ENCODE measurements at regions not wholly inside any gene's neighbourhood (a gene's known extent, or its start where the extent isn't known, plus 50 kb on each side); places are given as distances from the start of the nearest gene placed in this dataset.
A peak's percentile ranks its signal among the peaks of the same experiment; 100 is the strongest.
"Not testable (repeated sequence)": the region's sequence is repeated elsewhere in the genome, so short reads cannot be mapped to it uniquely, and the experiment has no call there.

GRCh38 chr11:107266455-107266854 lies 191.2 kb downstream of the CWF19L2 start:
- Histone ChIP-seq H3K4me1 (ENCODE audit: low read depth) (no peaks in the 10 kb centered on the region), H3K27me3 (no peaks in the 10 kb centered on the region), H3K36me3 (no peaks in the 10 kb centered on the region), H3K9me3 (ENCODE audit: low read depth) (no peaks in the 10 kb centered on the region), H3K4me3 (no peak overlapping the region), H3K27ac (no peak overlapping the region)
- no peak for DNase-seq (ENCODE audit: low read depth in 1 of 2, low spot score in 1 of 2)
- no peak for TF ChIP-seq CTCF (IDR thresholded peaks at IDR 0.05; ENCODE audit: low read depth, low read length)

GRCh38 chr11:107265591-107266121 lies 192.0 kb downstream of the CWF19L2 start:
- DNase-seq (ENCODE audit: low read depth in 1 of 2, low spot score in 1 of 2) = no peak
- Histone ChIP-seq H3K4me3 (no peak overlapping the region), H3K4me1 (ENCODE audit: low read depth) (no peaks in the 10 kb centered on the region), H3K9me3 (ENCODE audit: low read depth) (no peaks in the 10 kb centered on the region), H3K27ac (no peak overlapping the region), H3K27me3 (no peaks in the 10 kb centered on the region), H3K36me3 (no peaks in the 10 kb centered on the region)
- no peak for TF ChIP-seq CTCF (IDR thresholded peaks at IDR 0.05; ENCODE audit: low read depth, low read length)

- H3K4me3 ChIP-seq = no peak overlapping the region
- no peaks in the 10 kb centered on the region for H3K9me3 ChIP-seq (ENCODE audit: low read depth)
- no peak overlapping the region for H3K27ac ChIP-seq
- no peaks in the 10 kb centered on the region for H3K36me3 ChIP-seq
- no peaks in the 10 kb centered on the region for H3K27me3 ChIP-seq
- no peak for DNase-seq (ENCODE audit: low read depth in 1 of 2, low spot score in 1 of 2)
- no peak for TF ChIP-seq CTCF (IDR thresholded peaks at IDR 0.05; ENCODE audit: low read depth, low read length)
- no peaks in the 10 kb centered on the region for H3K4me1 ChIP-seq (ENCODE audit: low read depth)
Measured at GRCh38 chr11:107263844-107264563, 193.6 kb downstream of the CWF19L2 start.

GRCh38 chr11:107259811-107260221 lies 197.8 kb downstream of the CWF19L2 start:
- no peaks in the 10 kb centered on the region for H3K9me3 ChIP-seq (ENCODE audit: low read depth)
- no peak overlapping the region for H3K4me3 ChIP-seq
- peak in 1 of 2 donors; percentile 13 for DNase-seq (ENCODE audit: low read depth in 1 of 2, low spot score in 1 of 2)
- H3K36me3 ChIP-seq = no peaks in the 10 kb centered on the region
- H3K27me3 ChIP-seq = no peaks in the 10 kb centered on the region
- no peak for TF ChIP-seq CTCF (IDR thresholded peaks at IDR 0.05; ENCODE audit: low read depth, low read length)
- H3K27ac ChIP-seq = no peak overlapping the region
- H3K4me1 ChIP-seq (ENCODE audit: low read depth) = no peaks in the 10 kb centered on the region

- Histone ChIP-seq H3K27me3 (no peaks in the 10 kb centered on the region), H3K27ac (no peak overlapping the region), H3K9me3 (ENCODE audit: low read depth) (no peaks in the 10 kb centered on the region), H3K4me1 (ENCODE audit: low read depth) (no peaks in the 10 kb centered on the region), H3K36me3 (no peaks in the 10 kb centered on the region), H3K4me3 (no peak overlapping the region)
- TF ChIP-seq CTCF (IDR thresholded peaks at IDR 0.05; ENCODE audit: low read depth, low read length) = no peak
- no peak for DNase-seq (ENCODE audit: low read depth in 1 of 2, low spot score in 1 of 2)
Measured at GRCh38 chr11:107257710-107258109, 199.9 kb downstream of the CWF19L2 start.

GRCh38 chr11:107253661-107254060 lies 204.0 kb downstream of the CWF19L2 start:
- not testable (repeated sequence) for H3K9me3 ChIP-seq (ENCODE audit: low read depth); H3K27ac ChIP-seq; H3K4me3 ChIP-seq

More at GRCh38 chr11:107253661-107254060, 204.0 kb downstream of the CWF19L2 start:
- H3K27me3 ChIP-seq; H3K4me1 ChIP-seq (ENCODE audit: low read depth); DNase-seq (ENCODE audit: low read depth in 1 of 2, low spot score in 1 of 2); H3K36me3 ChIP-seq: not testable (repeated sequence)
